Gastrocnemius medialis (tissue), 4 donors: ENCODE measurements at regions not wholly inside any gene's neighbourhood (a gene's known extent, or its start where the extent isn't known, plus 50 kb on each side); places are given as distances from the start of the nearest gene placed in this dataset.

Experiments used
- CTCF ChIP-seq, 5 experiments: fragments of 450-650 bp in 3 of 5; fragments of 200-600 bp in 2 of 5; sonication (generic) in 2 of 5; IDR thresholded peaks in 4 of 5; conservative IDR thresholded peaks in 1 of 5; 1 replicate in 4 of 5; 2 replicates in 1 of 5; pipeline ENCODE4 v1.5.1; 2016 to 2019; ENCODE audit warnings: antibody characterized with exemption in 5 of 5, mild to moderate bottlenecking in 3 of 5, moderate library complexity in 3 of 5
- POLR2A ChIP-seq, 2 donors: fragments of 450-650 bp; IDR thresholded peaks; one replicate each; pipeline ENCODE4 v1.6.1; 2017; ENCODE audit warnings: antibody characterized with exemption in 2 of 2, mild to moderate bottlenecking in 2 of 2, moderate library complexity in 2 of 2

- TF ChIP-seq CTCF (IDR thresholded peaks at IDR 0.05 in 4 of 5, conservative IDR thresholded peaks at IDR 0.05 in 1 of 5) (no peak), POLR2A (IDR thresholded peaks at IDR 0.05) (no peak)
These were observed 1233.4 kb downstream of the XPNPEP1 start for GRCh38 chr10:108689891-108690290.
